ENCODE measurements at regions not wholly inside any gene's neighbourhood (a gene's known extent, or its start where the extent isn't known, plus 50 kb on each side); places are given as distances from the start of the nearest gene placed in this dataset.

DNA sequence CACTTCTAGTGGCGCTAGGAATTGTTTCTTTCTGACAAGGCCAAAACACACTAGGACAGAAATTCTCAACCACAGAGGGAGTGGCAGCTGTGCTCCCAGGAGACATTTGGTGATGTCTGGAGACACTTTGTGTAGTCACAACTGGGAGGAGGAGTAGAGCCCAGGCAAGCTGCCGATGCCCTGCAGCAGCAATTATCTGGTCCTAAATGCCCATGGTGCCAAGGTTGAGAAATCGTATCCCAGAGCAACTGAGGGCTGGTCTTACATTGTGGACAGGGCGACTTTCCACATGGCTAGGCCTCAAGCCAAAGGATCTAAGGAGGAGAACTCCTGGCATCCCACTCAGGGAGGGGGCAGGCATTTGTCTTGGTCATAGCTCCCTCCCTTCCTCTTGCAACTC is 259.9 kb downstream of the GADD45G start:
- TF ChIP-seq EZH2 (IDR thresholded peaks at IDR 0.05; ENCODE audit: borderline replicate concordance, low read depth, low read length, poor library complexity, severe bottlenecking), result no peak
- TF ChIP-seq, protein P1, sequence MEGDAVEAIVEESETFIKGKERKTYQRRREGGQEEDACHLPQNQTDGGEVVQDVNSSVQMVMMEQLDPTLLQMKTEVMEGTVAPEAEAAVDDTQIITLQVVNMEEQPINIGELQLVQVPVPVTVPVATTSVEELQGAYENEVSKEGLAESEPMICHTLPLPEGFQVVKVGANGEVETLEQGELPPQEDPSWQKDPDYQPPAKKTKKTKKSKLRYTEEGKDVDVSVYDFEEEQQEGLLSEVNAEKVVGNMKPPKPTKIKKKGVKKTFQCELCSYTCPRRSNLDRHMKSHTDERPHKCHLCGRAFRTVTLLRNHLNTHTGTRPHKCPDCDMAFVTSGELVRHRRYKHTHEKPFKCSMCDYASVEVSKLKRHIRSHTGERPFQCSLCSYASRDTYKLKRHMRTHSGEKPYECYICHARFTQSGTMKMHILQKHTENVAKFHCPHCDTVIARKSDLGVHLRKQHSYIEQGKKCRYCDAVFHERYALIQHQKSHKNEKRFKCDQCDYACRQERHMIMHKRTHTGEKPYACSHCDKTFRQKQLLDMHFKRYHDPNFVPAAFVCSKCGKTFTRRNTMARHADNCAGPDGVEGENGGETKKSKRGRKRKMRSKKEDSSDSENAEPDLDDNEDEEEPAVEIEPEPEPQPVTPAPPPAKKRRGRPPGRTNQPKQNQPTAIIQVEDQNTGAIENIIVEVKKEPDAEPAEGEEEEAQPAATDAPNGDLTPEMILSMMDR (conservative IDR thresholded peaks at IDR 0.05; ENCODE audit: low read depth, low read length), result no peak
